Smooth muscle cell (in vitro differentiated cells): ENCODE measurements at regions not wholly inside any gene's neighbourhood (a gene's known extent, or its start where the extent isn't known, plus 50 kb on each side); places are given as distances from the start of the nearest gene placed in this dataset.

Experiments used
- DNase-seq: peaks from one replicate; lab custom pipeline; 2025; ENCODE audit not compliant: unreplicated experiment; lab: John Stamatoyannopoulos, UW
- H2AFZ ChIP-seq: fragments of 200-600 bp; sonication (generic); 2 replicates; pipeline ENCODE4 v1.6.0; 2016; ENCODE audit warnings: antibody characterized with exemption, low read depth, mild to moderate bottlenecking
- H3F3A ChIP-seq: fragments of 200-600 bp; sonication (generic); 2 replicates; pipeline ENCODE4 v1.6.0; 2017; ENCODE audit warnings: antibody characterized with exemption, low read depth
- H3K27ac ChIP-seq: fragments of 200-600 bp; sonication (generic); 2 replicates; pipeline ENCODE4 v1.5.1; 2016; ENCODE audit warnings: low read depth, mild to moderate bottlenecking
- H3K27me3 ChIP-seq: fragments of 200-600 bp; sonication (generic); 2 replicates; pipeline ENCODE4 v1.6.1; 2016; ENCODE audit warnings: low read depth, mild to moderate bottlenecking
- H3K36me3 ChIP-seq: fragments of 200-600 bp; sonication (generic); 2 replicates; pipeline ENCODE4 v1.5.1; 2016; ENCODE audit warnings: low read depth
- H3K4me1 ChIP-seq: fragments of 200-600 bp; sonication (generic); 2 replicates; pipeline ENCODE4 v1.5.1; 2016; ENCODE audit warnings: low read depth
- H3K4me2 ChIP-seq: fragments of 200-600 bp; sonication (generic); 2 replicates; pipeline ENCODE4 v1.6.0; 2016; ENCODE audit warnings: mild to moderate bottlenecking
- H3K4me3 ChIP-seq: fragments of 200-600 bp; sonication (generic); 2 replicates; pipeline ENCODE4 v1.5.1; 2016; ENCODE audit warnings: mild to moderate bottlenecking
- H3K79me2 ChIP-seq: fragments of 200-600 bp; sonication (generic); 2 replicates; pipeline ENCODE4 v1.6.0; 2016; ENCODE audit warnings: low read depth, mild to moderate bottlenecking
- H3K9ac ChIP-seq: fragments of 200-600 bp; sonication (generic); 2 replicates; pipeline ENCODE4 v1.6.0; 2016; ENCODE audit warnings: low read depth
- H3K9me3 ChIP-seq: fragments of 200-600 bp; sonication (generic); replicated peaks from 2 replicates; pipeline ENCODE4 v1.5.1; 2016; ENCODE audit warnings: low read depth
- H4K20me1 ChIP-seq: fragments of 200-600 bp; sonication (generic); 2 replicates; pipeline ENCODE4 v1.6.0; 2016; ENCODE audit warnings: low read depth
- CTCF ChIP-seq: fragments of 200-600 bp; sonication (generic); IDR thresholded peaks from 2 replicates; pipeline ENCODE4 v1.5.1; 2017; ENCODE audit warnings: borderline replicate concordance, mild to moderate bottlenecking, antibody characterized with exemption; ENCODE audit not compliant: insufficient read depth, poor library complexity, severe bottlenecking
- WGBS: methylation state at CpG from one replicate; pipeline ENCODE4 v1.1.7; 2016; ENCODE audit warnings: low lambda C conversion rate; 5-methylcytosine and 5-hydroxymethylcytosine counted together

GRCh38 chr13:100808330-100809128 is 133.9 kb upstream of the TMTC4 start:
- Histone ChIP-seq H3K9me3 (no peaks in the 10 kb centered on the region), H2AFZ (no peak overlapping the region), H3K27ac (no peak overlapping the region), H3K27me3 (peaks cover 77% of the 10 kb centered on the region), H3K36me3 (no peaks in the 10 kb centered on the region), H3K4me2 (no peak overlapping the region), H3K4me1 (peaks cover 24% of the 10 kb centered on the region), H4K20me1 (no peaks in the 10 kb centered on the region), H3K4me3 (no peak overlapping the region), H3F3A (no peaks in the 10 kb centered on the region), H3K9ac (no peak overlapping the region), H3K79me2 (no peaks in the 10 kb centered on the region)
- WGBS = 84% methylated on average over 8 of the region's 8 CpGs
- no peak for TF ChIP-seq CTCF
- DNase-seq = no peak

GRCh38 chr13:100803091-100803490 is 128.5 kb upstream of the TMTC4 start:
- no peak overlapping the region for H3K4me2 ChIP-seq
- no peak overlapping the region for H2AFZ ChIP-seq
- no peak overlapping the region for H3K9ac ChIP-seq
- no peak overlapping the region for H3K4me3 ChIP-seq
- 82% methylated on average over 6 of the region's 6 CpGs for WGBS
- H3K4me1 ChIP-seq = peaks cover 17% of the 10 kb centered on the region
- H3K27ac ChIP-seq = no peak overlapping the region
- H3K27me3 ChIP-seq = peaks cover 68% of the 10 kb centered on the region
- no peaks in the 10 kb centered on the region for H3F3A ChIP-seq
- H4K20me1 ChIP-seq = no peaks in the 10 kb centered on the region
- no peaks in the 10 kb centered on the region for H3K9me3 ChIP-seq
- TF ChIP-seq CTCF = no peak
- no peak for DNase-seq
- no peaks in the 10 kb centered on the region for H3K79me2 ChIP-seq
- H3K36me3 ChIP-seq = no peaks in the 10 kb centered on the region

- Histone ChIP-seq H3K36me3 (no peaks in the 10 kb centered on the region), H3K27me3 (peaks cover 53% of the 10 kb centered on the region), H3K9ac (no peak overlapping the region), H3K4me1 (peaks cover 21% of the 10 kb centered on the region), H4K20me1 (no peaks in the 10 kb centered on the region), H3K9me3 (no peaks in the 10 kb centered on the region), H3K4me2 (no peak overlapping the region), H3K27ac (no peak overlapping the region), H2AFZ (no peak overlapping the region), H3K79me2 (no peaks in the 10 kb centered on the region), H3K4me3 (no peak overlapping the region), H3F3A (peaks cover 5% of the 10 kb centered on the region)
- WGBS = 83% methylated on average over 8 of the region's 8 CpGs
- DNase-seq = no peak
- no peak for TF ChIP-seq CTCF
Measured at GRCh38 chr13:100800283-100800875, 125.8 kb upstream of the TMTC4 start.
